K562 (cell line): ENCODE measurements at regions not wholly inside any gene's neighbourhood (a gene's known extent, or its start where the extent isn't known, plus 50 kb on each side); places are given as distances from the start of the nearest gene placed in this dataset.

Source experiments
- ATAC-seq: fragments of 200-7000 bp; cut with Tn5 transposase; 3 replicates; pipeline ENCODE4 v1.9.1; 2020; ENCODE audit warnings: moderate library complexity
- BruUV-seq: library from RNA; stranded (reverse); fragments of 400-500 nt; replicated peaks from 2 replicates; lab custom pipeline; 2021; lab: Mats Ljungman, UMichigan
- CTCF ChIA-PET: fragments of 300-600 bp; formaldehyde crosslinking; extraction: SDS; loops from one replicate; lab custom pipeline; 2021; ENCODE audit warnings: low intra/inter-chr PET ratio; lab: Yijun Ruan, JAX
- POLR2A ChIA-PET: fragments of 300-600, 350-650 bp; sonication (Branson Sonifier 250); formaldehyde crosslinking; extraction: SDS; loops from one replicate; lab custom pipeline; 2021; ENCODE audit warnings: antibody characterized with exemption, inconsistent platforms; lab: Yijun Ruan, JAX
- DNase-seq, 4 experiments: peaks; one replicate each; pipeline versions ENCODE4 v3.0.0 to v3.0.0-alpha.2; 2011 to 2018; ENCODE audit warnings: low spot score in 3 of 4, mixed read lengths in 3 of 4; ENCODE audit errors: extremely low read depth in 1 of 4
- FAIRE-seq: peaks from 2 replicates; lab custom pipeline; 2011; peaks lifted over from hg19 to GRCh38; lab: Jason Lieb, UNC
- H2AFZ ChIP-seq: 2 replicates; pipeline ENCODE4 v1.6.0; 2011; ENCODE audit warnings: low read depth, low read length, control low read depth, inconsistent platforms
- H3K27ac ChIP-seq: fragments of 200-600 bp; 3 replicates; pipeline ENCODE4 v1.8.0; 2011; ENCODE audit warnings: low read depth, mild to moderate bottlenecking, control low read depth, inconsistent platforms, low read length, moderate library complexity, mixed read lengths; ENCODE audit errors: extremely low read depth
- H3K27me3 ChIP-seq, 2 experiments: fragments of 300-600 bp in 1 of 2; 2 replicates in 1 of 2; 3 replicates in 1 of 2; pipeline versions ENCODE4 v1.6.0 to v1.8.0; 2011; ENCODE audit warnings: inconsistent platforms in 2 of 2, low read length in 2 of 2, mild to moderate bottlenecking in 1 of 2, mixed read lengths in 1 of 2, moderate library complexity in 1 of 2; ENCODE audit not compliant: control insufficient read depth in 2 of 2, insufficient read depth in 2 of 2
- H3K36me3 ChIP-seq: fragments of 300-600 bp; 3 replicates; pipeline ENCODE4 v1.8.0; 2011; ENCODE audit warnings: mild to moderate bottlenecking, low read length, inconsistent platforms; ENCODE audit not compliant: control insufficient read depth, insufficient read depth
- H3K4me1 ChIP-seq, 2 experiments: fragments of 200-600 bp in 1 of 2; replicated peaks in 1 of 2; 2 replicates in 1 of 2; 3 replicates in 1 of 2; pipeline versions ENCODE4 v1.5.1 to v1.8.0; 2011; ENCODE audit warnings: inconsistent platforms in 2 of 2, low read length in 2 of 2, mild to moderate bottlenecking in 1 of 2, mixed read lengths in 1 of 2, moderate library complexity in 1 of 2; ENCODE audit not compliant: control insufficient read depth in 2 of 2, insufficient read depth in 2 of 2
- H3K4me2 ChIP-seq: 2 replicates; pipeline ENCODE4 v1.6.1; 2011; ENCODE audit warnings: low read length, control low read depth, inconsistent platforms, mixed read lengths; ENCODE audit not compliant: insufficient read depth
- H3K4me3 ChIP-seq: fragments of 200-600 bp; sonication (generic), shearing (Covaris generic); 2 replicates; pipeline ENCODE4 v1.5.1; 2016; ENCODE audit warnings: control low read depth, inconsistent platforms
- H3K79me2 ChIP-seq: fragments of 200-600 bp; 3 replicates; pipeline ENCODE4 v1.8.0; 2011; ENCODE audit warnings: low read length, inconsistent platforms; ENCODE audit not compliant: control insufficient read depth, insufficient read depth
- H3K9ac ChIP-seq, 2 experiments: 2 replicates each; pipeline versions ENCODE4 v1.6.0 to v1.6.1; 2011; ENCODE audit warnings: low read depth in 2 of 2, low read length in 2 of 2, control low read depth in 1 of 2, inconsistent platforms in 1 of 2, mild to moderate bottlenecking in 1 of 2, mixed read lengths in 1 of 2; ENCODE audit not compliant: insufficient read depth in 1 of 2
- H3K9me1 ChIP-seq: one replicate; pipeline ENCODE4 v1.6.0; 2011; ENCODE audit warnings: inconsistent platforms, mild to moderate bottlenecking, low read length, moderate library complexity; ENCODE audit not compliant: control insufficient read depth, insufficient read depth
- H3K9me3 ChIP-seq: replicated peaks from 2 replicates; pipeline ENCODE4 v1.5.1; 2011; ENCODE audit warnings: low read depth, low read length, inconsistent platforms; ENCODE audit not compliant: control insufficient read depth, insufficient read depth
- H4K20me1 ChIP-seq: replicated peaks from 2 replicates; pipeline ENCODE4 v1.6.1; 2011; ENCODE audit warnings: low read length, inconsistent platforms, mixed read lengths; ENCODE audit not compliant: control insufficient read depth, insufficient read depth
- BHLHE40 ChIP-seq: IDR thresholded peaks from 2 replicates; pipeline ENCODE4 v1.6.1; 2011; ENCODE audit warnings: low read length, improper control_type of control experiment
- CSDE1 ChIP-seq, 2 experiments: fragments of 450-650 bp; IDR thresholded peaks; 2 replicates each; pipeline ENCODE4 v1.6.1; 2016; ENCODE audit warnings: mild to moderate bottlenecking in 1 of 2
- CXXC5 ChIP-seq: fragments of 250-450 bp; sonication (Bioruptor Pico); IDR thresholded peaks from 2 replicates; pipeline ENCODE4 v1.8.0; 2022; ENCODE audit warnings: inconsistent platforms, mild to moderate bottlenecking, moderate library complexity
- POLR2AphosphoS5 ChIP-seq: IDR thresholded peaks from 2 replicates; pipeline ENCODE4 v1.6.1; 2011; ENCODE audit warnings: mild to moderate bottlenecking, low read depth, low read length, moderate library complexity; ENCODE audit not compliant: control insufficient read depth, insufficient read depth
- RBM34 ChIP-seq: fragments of 200-400 bp; formaldehyde crosslinking; IDR thresholded peaks from 2 replicates; pipeline ENCODE4 v1.6.1; 2018; ENCODE audit warnings: low read length, borderline replicate concordance; ENCODE audit not compliant: insufficient read depth
- ZC3H11A ChIP-seq: IDR thresholded peaks from 2 replicates; pipeline ENCODE4 v1.6.1; 2012; ENCODE audit warnings: low read depth, low read length, improper control_type of control experiment
- ZNF140 ChIP-seq: fragments of 250-450 bp; sonication (Bioruptor Pico); IDR thresholded peaks from 2 replicates; pipeline ENCODE4 v1.8.0; 2021; ENCODE audit warnings: moderate library complexity, mild to moderate bottlenecking, inconsistent platforms
- ZNF174 ChIP-seq: fragments of 250-450 bp; sonication (Bioruptor Pico); IDR thresholded peaks from 2 replicates; pipeline ENCODE4 v1.4.0; 2020; ENCODE audit warnings: mild to moderate bottlenecking
- ZNF232 ChIP-seq: sonication (generic); formaldehyde crosslinking; IDR thresholded peaks from 2 replicates; pipeline ENCODE4 v1.8.0; 2022; ENCODE audit warnings: mild to moderate bottlenecking, missing genetic modification reagents
- in situ Hi-C: fragments of 300-500 bp; cut with MboI; formaldehyde crosslinking; loops from 4 replicates; pipeline ENCODE4 v1.15.0; 2018; ENCODE audit warnings: inconsistent platforms, mixed read lengths
- intact Hi-C: fragments of 100-400 bp; cut with micrococcal nuclease; formaldehyde crosslinking; loops from 2 replicates; pipeline ENCODE4 v1.14.2; 2022
- TF ChIP-seq, protein P1 (sequence below): fragments of 250-450 bp; sonication (Bioruptor Pico); IDR thresholded peaks from 2 replicates; pipeline ENCODE4 v1.8.0; 2021; ENCODE audit warnings: moderate library complexity, mild to moderate bottlenecking, inconsistent platforms
- TF ChIP-seq, protein P2 (sequence below), 2 experiments: fragments of 450-650 bp in 1 of 2; sonication (generic) in 1 of 2; formaldehyde crosslinking; conservative IDR thresholded peaks; 2 replicates each; pipeline versions ENCODE4 v1.4.0 to v1.8.1; 2020 to 2022; ENCODE audit warnings: mild to moderate bottlenecking in 1 of 2, missing genetic modification reagents in 1 of 2

DNA sequence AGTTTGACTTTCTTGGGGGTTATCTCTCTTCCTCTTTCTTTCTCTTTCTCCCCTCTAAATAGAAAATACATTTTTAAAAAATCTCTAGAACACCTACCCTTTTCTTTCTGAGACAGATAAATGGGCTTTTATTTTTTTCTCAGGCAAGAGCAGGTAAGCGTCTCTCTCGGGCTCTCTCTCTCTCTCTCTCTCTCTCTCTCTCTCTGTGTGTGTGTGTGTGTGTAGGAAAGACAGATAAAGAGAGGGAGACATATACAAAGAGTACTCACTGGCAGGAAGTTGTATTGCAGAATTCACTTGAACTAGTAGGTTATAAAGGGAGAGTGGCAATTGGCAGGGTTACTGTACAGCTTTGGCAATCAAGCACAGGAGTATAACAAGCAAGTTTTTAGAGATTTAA lies 118.1 kb upstream of the LSAMP start (continued):
- TF ChIP-seq, protein P1, sequence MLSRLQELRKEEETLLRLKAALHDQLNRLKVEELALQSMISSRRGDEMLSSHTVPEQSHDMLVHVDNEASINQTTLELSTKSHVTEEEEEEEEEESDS: no peak
- TF ChIP-seq CSDE1 (IDR thresholded peaks at IDR 0.05): no peak
- no peak for TF ChIP-seq BHLHE40
- TF ChIP-seq CXXC5 (CRISPR knock-in tag): no peak
- TF ChIP-seq, protein P2, sequence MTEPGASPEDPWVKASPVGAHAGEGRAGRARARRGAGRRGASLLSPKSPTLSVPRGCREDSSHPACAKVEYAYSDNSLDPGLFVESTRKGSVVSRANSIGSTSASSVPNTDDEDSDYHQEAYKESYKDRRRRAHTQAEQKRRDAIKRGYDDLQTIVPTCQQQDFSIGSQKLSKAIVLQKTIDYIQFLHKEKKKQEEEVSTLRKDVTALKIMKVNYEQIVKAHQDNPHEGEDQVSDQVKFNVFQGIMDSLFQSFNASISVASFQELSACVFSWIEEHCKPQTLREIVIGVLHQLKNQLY (CRISPR knock-in tag; conservative IDR thresholded peaks at IDR 0.05): no peak

DNA sequence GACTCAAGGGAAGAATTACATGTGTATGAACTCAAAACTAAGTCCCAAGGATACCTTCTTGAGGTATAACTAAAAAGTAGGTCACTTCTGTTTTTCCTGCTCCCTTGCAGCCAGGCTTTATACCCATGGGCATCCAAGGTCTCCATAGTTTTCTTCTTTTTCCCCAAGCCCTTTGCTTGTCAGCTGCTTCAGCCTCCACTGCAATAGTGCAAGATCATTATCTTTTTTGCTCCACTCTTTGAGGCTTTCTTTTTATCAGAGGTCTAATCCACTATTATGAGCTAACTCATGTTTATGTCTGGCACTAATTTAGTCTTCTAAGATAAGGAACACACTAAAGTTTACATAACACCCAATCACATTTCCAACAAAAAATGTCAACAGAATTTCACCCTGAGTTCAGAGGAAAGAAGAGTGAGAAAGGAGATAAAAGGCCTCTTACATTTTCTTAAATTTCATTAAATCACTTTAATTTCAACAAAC lies 121.2 kb upstream of the LSAMP start:
- in situ Hi-C loops: no loop called here
- Histone ChIP-seq H3K27ac (no peak overlapping the region), H3K36me3 (no peaks in the 10 kb centered on the region), H2AFZ (no peak overlapping the region), H3K4me3 (no peak overlapping the region), H4K20me1 (no peaks in the 10 kb centered on the region), H3K9ac (no peak overlapping the region), H3K4me1 (no peaks in the 10 kb centered on the region), H3K27me3 (no peaks in the 10 kb centered on the region), H3K79me2 (no peaks in the 10 kb centered on the region), H3K9me1 (no peaks in the 10 kb centered on the region), H3K4me2 (no peak overlapping the region), H3K9me3 (no peaks in the 10 kb centered on the region)
- FAIRE-seq (no peak), ATAC-seq (no peak), DNase-seq (no peak)
- CTCF ChIA-PET: no interaction called here
- intact Hi-C loops: no loop called here
- TF ChIP-seq POLR2AphosphoS5: no peak
- TF ChIP-seq ZNF140 (CRISPR knock-in tag): no peak
- TF ChIP-seq ZNF232 (CRISPR knock-in tag): no peak
- TF ChIP-seq RBM34: no peak
- no peak for TF ChIP-seq ZC3H11A
- TF ChIP-seq ZNF174: no peak
- POLR2A ChIA-PET: no interaction called here
- no TSS peak for BruUV-seq
